AG04449 (cell line): ENCODE measurements at regions not wholly inside any gene's neighbourhood (a gene's known extent, or its start where the extent isn't known, plus 50 kb on each side); places are given as distances from the start of the nearest gene placed in this dataset.

Experiments used
- CTCF ChIA-PET: fragments of 350-600 bp; formaldehyde crosslinking; extraction: SDS; loops from one replicate; lab custom pipeline; 2021; ENCODE audit warnings: antibody characterized with exemption; lab: Yijun Ruan, JAX
- POLR2A ChIA-PET: fragments of 400-600, 350-600 bp; formaldehyde crosslinking; extraction: SDS; loops from one replicate; lab custom pipeline; 2020; ENCODE audit warnings: antibody characterized with exemption, inconsistent platforms; lab: Yijun Ruan, JAX
- DNase-seq: peaks from one replicate; pipeline ENCODE4 v3.0.0-alpha.2; 2010; ENCODE audit warnings: low read depth, low spot score
- H3K4me3 ChIP-seq: 2 replicates; pipeline ENCODE4 v1.5.1; 2011; ENCODE audit warnings: low read depth, mild to moderate bottlenecking, control low read depth, low read length
- CTCF ChIP-seq: IDR thresholded peaks from one replicate; pipeline ENCODE4 v1.5.1; 2011; ENCODE audit warnings: mild to moderate bottlenecking, moderate library complexity, low read length, control low read depth, inconsistent platforms; ENCODE audit not compliant: insufficient read depth; ENCODE audit errors: missing control alignments

DNA sequence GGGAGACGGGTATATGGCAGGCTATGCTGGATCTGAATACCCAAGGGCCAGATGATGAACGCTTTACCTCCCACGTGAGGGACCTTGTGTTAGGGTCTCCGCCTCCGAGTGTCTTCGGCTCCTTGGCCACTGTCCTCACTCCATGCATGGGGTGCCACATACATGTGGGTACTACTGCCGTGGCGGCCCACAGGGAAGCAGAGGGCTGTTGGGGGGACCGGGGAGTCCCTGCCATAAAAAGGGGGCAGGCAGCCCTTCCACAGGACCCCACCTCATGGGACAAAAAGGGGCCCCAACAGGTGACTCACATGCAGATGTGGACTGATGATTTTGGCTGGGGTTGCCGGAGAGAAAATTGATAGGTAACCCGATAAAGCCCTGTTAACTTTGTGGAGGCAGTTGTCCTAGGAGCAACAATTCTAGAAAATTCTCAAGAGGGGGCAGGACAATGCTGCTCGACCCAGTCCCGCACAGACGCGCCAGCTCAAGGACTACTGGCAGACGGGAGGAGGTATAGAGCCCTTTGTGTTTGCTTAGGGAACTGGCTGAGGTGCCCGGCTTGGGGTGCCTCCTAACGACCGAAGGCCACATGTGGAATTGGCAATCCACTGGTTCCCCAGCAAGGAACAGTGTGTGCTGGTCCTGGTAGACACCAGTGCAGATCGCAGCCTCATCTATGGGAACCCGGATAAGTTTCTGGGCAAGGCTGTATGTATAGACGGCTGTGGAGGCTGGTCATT lies 695.7 kb upstream of the AGA start:
- TF ChIP-seq CTCF = no peak
- no peak overlapping the region for H3K4me3 ChIP-seq
- ChIA-PET POLR2A (no interaction called here), CTCF (no interaction called here)
- DNase-seq = no peak

GRCh38 chr4:178138491-178138890 lies 696.3 kb upstream of the AGA start:
- ChIA-PET CTCF (no interaction called here), POLR2A (no interaction called here)
- no peak overlapping the region for H3K4me3 ChIP-seq
- no peak for DNase-seq
- TF ChIP-seq CTCF = no peak

DNA sequence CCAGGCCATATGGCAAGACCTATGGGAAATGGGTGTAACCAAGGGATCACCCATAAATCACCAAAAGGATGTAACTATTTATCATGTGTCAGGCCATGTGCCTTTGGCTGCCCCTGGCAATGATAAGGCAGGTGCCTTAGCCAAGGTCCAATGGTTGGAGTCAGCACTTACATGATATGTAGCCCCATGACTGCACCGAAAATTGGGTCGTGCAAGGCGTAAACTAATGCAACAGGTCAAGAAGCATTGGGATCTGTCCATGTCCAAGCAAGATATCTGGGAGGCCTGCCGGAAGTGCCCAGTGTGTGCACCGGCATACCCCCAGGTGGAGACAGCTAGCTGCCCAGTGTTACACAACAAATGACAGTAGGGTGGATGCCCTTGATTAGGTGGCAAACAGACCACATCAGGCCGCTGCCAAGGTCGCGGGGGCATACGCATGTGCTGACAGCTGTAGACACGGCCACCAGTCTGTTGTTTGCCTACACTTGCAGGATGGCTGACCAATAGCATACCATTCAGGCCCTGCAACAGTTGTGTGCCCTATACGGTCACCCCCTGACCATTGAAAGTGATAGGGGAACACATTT lies 698.2 kb upstream of the AGA start:
- no peak for TF ChIP-seq CTCF
- no peak overlapping the region for H3K4me3 ChIP-seq
- no peak for DNase-seq
- CTCF ChIA-PET = no interaction called here
- POLR2A ChIA-PET = no interaction called here

DNA sequence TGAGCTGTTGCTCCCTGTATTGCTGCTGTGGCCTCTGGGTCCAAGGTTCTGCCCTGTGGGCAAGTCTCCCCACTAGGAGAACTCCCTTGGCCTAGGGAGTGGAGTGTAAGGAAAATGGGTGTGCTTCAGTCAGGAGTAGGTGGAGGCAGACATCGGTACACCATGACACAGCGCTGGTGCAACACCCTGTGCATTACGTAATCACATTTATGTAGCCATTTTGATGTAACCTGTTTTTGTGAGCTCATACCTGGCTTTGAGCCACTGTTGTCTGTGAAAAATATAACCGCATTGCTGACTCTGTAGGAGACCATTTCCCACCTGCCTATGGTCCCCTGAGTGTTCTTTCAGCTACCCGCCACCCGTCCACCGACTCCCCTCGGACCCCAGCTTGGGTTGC lies 700.5 kb upstream of the AGA start:
- no peak overlapping the region for H3K4me3 ChIP-seq
- TF ChIP-seq CTCF = no peak
- ChIA-PET POLR2A (no interaction called here), CTCF (no interaction called here)
- no peak for DNase-seq

DNA sequence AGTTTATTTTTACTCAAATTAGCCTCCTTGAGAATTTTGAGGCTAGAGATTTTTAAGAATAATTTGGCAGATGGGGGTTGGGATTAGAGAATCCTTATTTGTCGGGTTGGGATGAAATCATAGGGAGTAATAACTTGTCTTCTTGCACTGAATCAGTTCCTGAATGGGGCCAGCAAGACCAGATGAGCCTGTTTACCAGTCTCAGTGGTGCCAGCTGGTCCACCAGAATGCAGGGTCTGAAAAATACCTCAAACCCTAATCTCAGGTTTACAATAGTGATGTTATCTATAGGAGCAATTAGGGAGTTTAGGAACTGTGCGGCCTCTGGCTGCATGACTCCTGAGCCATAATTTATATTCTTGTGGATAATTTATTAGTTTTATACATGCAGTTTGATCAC lies 705.9 kb upstream of the AGA start:
- no peak for TF ChIP-seq CTCF
- POLR2A ChIA-PET = no interaction called here
- DNase-seq = no peak
- CTCF ChIA-PET = no interaction called here
- no peak overlapping the region for H3K4me3 ChIP-seq

DNA sequence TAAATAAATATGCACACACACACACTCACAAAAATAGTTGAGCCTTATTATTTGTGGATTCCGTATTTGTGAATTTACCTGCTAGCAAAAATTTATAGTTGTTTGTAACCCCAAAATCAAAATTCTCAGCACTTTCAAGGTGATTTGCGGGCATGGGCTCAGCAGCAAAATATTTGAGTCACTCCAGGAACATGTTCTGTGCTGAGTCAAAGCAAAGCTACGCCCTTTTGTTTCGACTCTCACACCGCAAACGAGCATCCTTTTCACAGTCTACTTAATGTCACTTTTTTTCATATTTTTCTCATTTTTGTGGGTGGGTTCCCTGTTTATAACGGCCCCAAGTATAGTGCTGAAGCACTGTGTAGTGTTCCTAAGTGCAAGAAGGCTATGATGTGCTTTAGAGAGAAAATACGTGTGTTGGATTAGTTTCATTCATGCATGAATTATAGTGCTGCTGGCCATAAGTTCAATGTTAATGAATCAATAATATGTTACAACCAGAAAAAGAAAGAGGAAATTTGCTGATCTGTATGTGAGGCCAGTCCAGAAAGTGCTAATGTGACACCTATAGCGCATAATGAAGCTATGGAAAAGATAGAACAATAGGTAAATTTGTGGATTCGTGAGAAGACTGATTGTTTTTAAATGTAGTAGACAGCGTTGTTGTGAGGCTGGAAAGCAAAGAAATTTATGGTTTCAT lies 723.2 kb upstream of the AGA start:
- no peak for TF ChIP-seq CTCF
- H3K4me3 ChIP-seq = no peak overlapping the region
- no peak for DNase-seq
- ChIA-PET POLR2A (no interaction called here), CTCF (no interaction called here)
